ENCODE measurements at regions not wholly inside any gene's neighbourhood (a gene's known extent, or its start where the extent isn't known, plus 50 kb on each side); places are given as distances from the start of the nearest gene placed in this dataset.

GRCh38 chr14:53341324-53341723 lies 188.2 kb upstream of the DDHD1 start:
- Histone ChIP-seq H3K36me3 (replicated peaks in 1 of 2; ENCODE audit: control extremely low read depth in 1 of 2, control insufficient read depth in 1 of 2, extremely low read depth in 1 of 2, insufficient read depth in 2 of 2, low read length in 1 of 2) (no peaks in the 10 kb centered on the region), H3K4me2 (replicated peaks; ENCODE audit: low read depth, low read length, poor library complexity, severe bottlenecking) (no peak overlapping the region), H4K20me1 (ENCODE audit: control insufficient read depth, insufficient read depth, low read length, poor library complexity, severe bottlenecking) (no peaks in the 10 kb centered on the region), H3K27me3 (replicated peaks in 1 of 4; ENCODE audit: control extremely low read depth in 1 of 4, control insufficient read depth in 3 of 4, insufficient read depth in 4 of 4, low read length in 3 of 4) (no peaks in the 10 kb centered on the region), H3K79me2 (ENCODE audit: control insufficient read depth, insufficient read depth, low read length) (no peaks in the 10 kb centered on the region), H3K27ac (ENCODE audit: low read length in 2 of 2) (no peak overlapping the region), H3K9me3 (ENCODE audit: control extremely low read depth in 1 of 3, control insufficient read depth in 2 of 3, insufficient read depth in 1 of 3, low read length in 2 of 3) (no peaks in the 10 kb centered on the region), H3K4me3 (ENCODE audit: control extremely low read depth in 1 of 5, extremely low read depth in 1 of 5, insufficient read depth in 1 of 5, low read depth in 2 of 5, low read length in 4 of 5) (no peak overlapping the region), H3K9ac (ENCODE audit: low read length) (no peak overlapping the region), H2AFZ (ENCODE audit: insufficient read depth, low read depth, low read length, poor library complexity, severe bottlenecking) (no peak overlapping the region), H3K4me1 (ENCODE audit: control insufficient read depth in 2 of 2, insufficient read depth in 2 of 2, low read length in 2 of 2) (no peaks in the 10 kb centered on the region)
- Mint-ChIP-seq H3K27me3 (no peaks in the 10 kb centered on the region), H3K4me1 (no peaks in the 10 kb centered on the region), H3K9me3 (ENCODE audit: insufficient read depth) (no peaks in the 10 kb centered on the region), H3K4me3 (no peak overlapping the region), H3K27ac (no peak overlapping the region)
- intact Hi-C loops (cut with micrococcal nuclease): no loop called here
- DNase-seq (no peak), ATAC-seq (ENCODE audit: low read depth) (no peak)
- TF ChIP-seq EZH2 (IDR thresholded peaks at IDR 0.05; ENCODE audit: borderline replicate concordance, insufficient read depth, low read depth, low read length, poor library complexity, severe bottlenecking): no peak
- TF ChIP-seq CTCF (IDR thresholded peaks at IDR 0.05): no peak
- CTCF ChIA-PET: no interaction called here
- POLR2A ChIA-PET: no interaction called here
- 92% methylated on average over 3 of the region's 4 CpGs for WGBS (ENCODE audit: insufficient coverage)

DNA sequence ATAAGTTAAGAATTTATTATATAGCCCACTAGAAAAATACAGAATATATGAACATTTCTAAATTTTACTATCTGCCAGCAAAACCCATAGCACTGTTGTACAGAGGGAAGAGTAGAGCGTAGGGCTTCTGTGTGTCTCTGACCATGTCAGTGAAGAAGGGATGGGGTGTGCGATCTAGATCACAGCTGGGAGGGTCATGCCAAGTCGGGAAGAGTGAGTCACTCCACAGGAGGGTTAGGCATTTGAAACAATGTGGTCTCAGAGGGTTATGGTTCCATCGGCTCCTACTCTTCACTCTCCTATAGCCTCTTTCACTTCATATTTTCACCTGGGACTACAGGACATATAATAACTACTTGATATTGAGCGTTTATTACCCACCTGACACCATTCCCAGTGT lies 185.1 kb upstream of the DDHD1 start:
- CTCF ChIA-PET: no interaction called here
- Histone ChIP-seq H3K9ac (ENCODE audit: low read length) (no peak overlapping the region), H3K4me2 (replicated peaks; ENCODE audit: low read depth, low read length, poor library complexity, severe bottlenecking) (no peak overlapping the region), H3K27ac (ENCODE audit: low read length in 2 of 2) (no peak overlapping the region), H3K4me1 (ENCODE audit: control insufficient read depth in 2 of 2, insufficient read depth in 2 of 2, low read length in 2 of 2) (no peaks in the 10 kb centered on the region), H3K36me3 (replicated peaks in 1 of 2; ENCODE audit: control extremely low read depth in 1 of 2, control insufficient read depth in 1 of 2, extremely low read depth in 1 of 2, insufficient read depth in 2 of 2, low read length in 1 of 2) (no peaks in the 10 kb centered on the region), H3K9me3 (ENCODE audit: control extremely low read depth in 1 of 3, control insufficient read depth in 2 of 3, insufficient read depth in 1 of 3, low read length in 2 of 3) (no peaks in the 10 kb centered on the region), H3K4me3 (ENCODE audit: control extremely low read depth in 1 of 5, extremely low read depth in 1 of 5, insufficient read depth in 1 of 5, low read depth in 2 of 5, low read length in 4 of 5) (no peak overlapping the region), H2AFZ (ENCODE audit: insufficient read depth, low read depth, low read length, poor library complexity, severe bottlenecking) (no peak overlapping the region), H3K79me2 (ENCODE audit: control insufficient read depth, insufficient read depth, low read length) (no peaks in the 10 kb centered on the region), H4K20me1 (ENCODE audit: control insufficient read depth, insufficient read depth, low read length, poor library complexity, severe bottlenecking) (no peaks in the 10 kb centered on the region), H3K27me3 (replicated peaks in 1 of 4; ENCODE audit: control extremely low read depth in 1 of 4, control insufficient read depth in 3 of 4, insufficient read depth in 4 of 4, low read length in 3 of 4) (no peaks in the 10 kb centered on the region)
- no CpG with 5 or more reads among the region's 5 CpGs for WGBS (ENCODE audit: insufficient coverage)
- DNase-seq (no peak), ATAC-seq (ENCODE audit: low read depth) (no peak)
- Mint-ChIP-seq H3K4me3 (no peak overlapping the region), H3K27ac (no peak overlapping the region), H3K27me3 (no peaks in the 10 kb centered on the region), H3K4me1 (no peaks in the 10 kb centered on the region), H3K9me3 (ENCODE audit: insufficient read depth) (no peaks in the 10 kb centered on the region)
- POLR2A ChIA-PET: no interaction called here
- no peak for TF ChIP-seq CTCF (IDR thresholded peaks at IDR 0.05)
- no peak for TF ChIP-seq EZH2 (IDR thresholded peaks at IDR 0.05; ENCODE audit: borderline replicate concordance, insufficient read depth, low read depth, low read length, poor library complexity, severe bottlenecking)
- intact Hi-C loops (cut with micrococcal nuclease): no loop called here

All from B cell (primary cell).